SU-DHL-6 (cell line): ENCODE measurements at regions not wholly inside any gene's neighbourhood (a gene's known extent, or its start where the extent isn't known, plus 50 kb on each side); places are given as distances from the start of the nearest gene placed in this dataset.

Source experiments
- H2AFZ ChIP-seq: fragments of 200-600 bp; sonication (generic); 2 replicates; pipeline ENCODE4 v1.6.1; 2014; ENCODE audit warnings: low read depth, mild to moderate bottlenecking, moderate library complexity, mixed read lengths, antibody characterized with exemption, low read length; ENCODE audit not compliant: severe bottlenecking
- H3F3A ChIP-seq: fragments of 200-600 bp; shearing (Covaris generic); 2 replicates; pipeline ENCODE4 v1.6.0; 2016; ENCODE audit warnings: antibody characterized with exemption, mild to moderate bottlenecking; ENCODE audit not compliant: insufficient read depth
- H3K27ac ChIP-seq: fragments of 200-600 bp; sonication (generic); 2 replicates; pipeline ENCODE4 v1.5.1; 2016; ENCODE audit warnings: low read depth, mild to moderate bottlenecking, low read length, moderate library complexity, mixed read lengths
- H3K27me3 ChIP-seq: fragments of 200-600 bp; sonication (generic), shearing (Covaris generic); 2 replicates; pipeline ENCODE4 v1.6.0; 2014; ENCODE audit warnings: mild to moderate bottlenecking, low read length
- H3K36me3 ChIP-seq: fragments of 200-600 bp; sonication (generic); 2 replicates; pipeline ENCODE4 v1.6.1; 2014; ENCODE audit warnings: mild to moderate bottlenecking, low read length, mixed read lengths
- H3K4me2 ChIP-seq: fragments of 300-600, 200-600 bp; shearing (Covaris generic), sonication (generic); 2 replicates; pipeline ENCODE4 v1.6.0; 2014; ENCODE audit warnings: low read length, low read depth, mild to moderate bottlenecking; ENCODE audit not compliant: poor library complexity, severe bottlenecking
- H3K4me3 ChIP-seq: fragments of 200-600 bp; sonication (generic); 2 replicates; pipeline ENCODE4 v1.5.1; 2014; ENCODE audit warnings: antibody characterized with exemption, low read length, mild to moderate bottlenecking, mixed read lengths; ENCODE audit not compliant: insufficient read depth, poor library complexity, severe bottlenecking
- H3K79me2 ChIP-seq: fragments of 200-600 bp; sonication (generic); 2 replicates; pipeline ENCODE4 v1.6.1; 2014; ENCODE audit warnings: mild to moderate bottlenecking, low read length, moderate library complexity; ENCODE audit not compliant: insufficient read depth
- H3K9ac ChIP-seq: fragments of 200-600 bp; sonication (generic); 2 replicates; pipeline ENCODE4 v1.7.0; 2014; ENCODE audit warnings: mild to moderate bottlenecking, low read length
- H3K9me2 ChIP-seq: fragments of 200-600 bp; sonication (generic); replicated peaks from 2 replicates; pipeline ENCODE4 v1.6.1; 2014; ENCODE audit warnings: low read length; ENCODE audit not compliant: insufficient read depth
- H3K9me3 ChIP-seq: fragments of 200-600 bp; sonication (generic); 2 replicates; pipeline ENCODE4 v1.6.1; 2014; ENCODE audit warnings: low read length, mixed read lengths; ENCODE audit not compliant: insufficient read depth
- H4K20me1 ChIP-seq: fragments of 200-600 bp; sonication (generic); 2 replicates; pipeline ENCODE4 v1.6.1; 2014; ENCODE audit warnings: low read depth, mild to moderate bottlenecking, antibody characterized with exemption, low read length, moderate library complexity, mixed read lengths
- EZH2phosphoT487 ChIP-seq: fragments of 200-600 bp; sonication (generic), shearing (Covaris generic); conservative IDR thresholded peaks from 2 replicates; pipeline ENCODE4 v1.6.1; 2018; ENCODE audit warnings: mild to moderate bottlenecking, antibody characterized with exemption, low read length, moderate library complexity, mixed read lengths
- TF ChIP-seq, protein P1 (sequence below): fragments of 200-600 bp; sonication (generic); IDR thresholded peaks from one replicate; pipeline ENCODE4 v1.5.1; 2017; ENCODE audit warnings: antibody characterized with exemption, mild to moderate bottlenecking, low read length, moderate library complexity; ENCODE audit not compliant: insufficient read depth, poor library complexity, severe bottlenecking

GRCh38 chr2:195473862-195474261, 183.2 kb upstream of the SLC39A10 start:
- Histone ChIP-seq H3F3A (no peaks in the 10 kb centered on the region), H2AFZ (no peak overlapping the region), H3K27me3 (no peaks in the 10 kb centered on the region), H3K36me3 (no peaks in the 10 kb centered on the region), H4K20me1 (no peaks in the 10 kb centered on the region), H3K9me2 (no peaks in the 10 kb centered on the region), H3K9ac (no peak overlapping the region), H3K27ac (no peak overlapping the region), H3K4me2 (no peak overlapping the region), H3K4me3 (no peak overlapping the region), H3K9me3 (no peaks in the 10 kb centered on the region), H3K79me2 (no peaks in the 10 kb centered on the region)
- TF ChIP-seq EZH2phosphoT487 = no peak
- TF ChIP-seq, protein P1, sequence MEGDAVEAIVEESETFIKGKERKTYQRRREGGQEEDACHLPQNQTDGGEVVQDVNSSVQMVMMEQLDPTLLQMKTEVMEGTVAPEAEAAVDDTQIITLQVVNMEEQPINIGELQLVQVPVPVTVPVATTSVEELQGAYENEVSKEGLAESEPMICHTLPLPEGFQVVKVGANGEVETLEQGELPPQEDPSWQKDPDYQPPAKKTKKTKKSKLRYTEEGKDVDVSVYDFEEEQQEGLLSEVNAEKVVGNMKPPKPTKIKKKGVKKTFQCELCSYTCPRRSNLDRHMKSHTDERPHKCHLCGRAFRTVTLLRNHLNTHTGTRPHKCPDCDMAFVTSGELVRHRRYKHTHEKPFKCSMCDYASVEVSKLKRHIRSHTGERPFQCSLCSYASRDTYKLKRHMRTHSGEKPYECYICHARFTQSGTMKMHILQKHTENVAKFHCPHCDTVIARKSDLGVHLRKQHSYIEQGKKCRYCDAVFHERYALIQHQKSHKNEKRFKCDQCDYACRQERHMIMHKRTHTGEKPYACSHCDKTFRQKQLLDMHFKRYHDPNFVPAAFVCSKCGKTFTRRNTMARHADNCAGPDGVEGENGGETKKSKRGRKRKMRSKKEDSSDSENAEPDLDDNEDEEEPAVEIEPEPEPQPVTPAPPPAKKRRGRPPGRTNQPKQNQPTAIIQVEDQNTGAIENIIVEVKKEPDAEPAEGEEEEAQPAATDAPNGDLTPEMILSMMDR = no peak

DNA sequence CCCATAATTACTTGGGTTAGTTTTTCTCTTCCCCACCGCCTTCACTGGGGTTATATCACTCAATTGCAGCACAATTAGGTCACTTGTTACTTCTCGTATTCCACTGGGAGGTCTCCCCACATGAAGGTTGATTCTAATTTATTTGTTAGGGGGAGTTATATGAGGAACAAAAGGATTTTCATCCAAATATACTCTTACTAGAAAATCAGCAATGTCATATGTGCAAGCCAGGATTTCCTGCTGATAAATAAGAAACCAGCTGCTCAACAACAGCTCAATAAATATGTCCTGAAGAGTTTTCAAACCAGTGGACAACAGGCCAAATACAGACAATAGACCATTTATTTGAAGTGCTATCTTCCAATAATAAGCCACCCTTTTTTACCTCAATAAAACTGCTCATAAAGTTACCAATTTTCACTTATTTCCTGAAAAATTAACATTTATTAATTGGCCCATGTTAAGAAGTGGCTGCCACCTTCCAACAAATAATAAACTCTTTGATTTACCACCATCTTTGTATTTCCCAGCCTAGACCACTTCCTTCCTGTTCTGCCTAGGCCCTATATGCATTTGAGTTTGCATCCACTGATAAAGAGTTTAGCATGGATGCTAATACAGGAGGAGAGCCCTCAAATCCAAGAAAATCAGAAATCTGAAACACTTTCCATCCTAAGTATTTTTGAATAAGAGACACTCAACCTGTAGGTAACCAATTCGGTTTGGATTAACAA, 184.4 kb upstream of the SLC39A10 start:
- H4K20me1 ChIP-seq = no peaks in the 10 kb centered on the region
- no peaks in the 10 kb centered on the region for H3F3A ChIP-seq
- H3K4me2 ChIP-seq = no peak overlapping the region
- H3K9me2 ChIP-seq = no peaks in the 10 kb centered on the region
- H2AFZ ChIP-seq = no peak overlapping the region
- no peak overlapping the region for H3K4me3 ChIP-seq
- no peaks in the 10 kb centered on the region for H3K9me3 ChIP-seq
- H3K9ac ChIP-seq = no peak overlapping the region
- no peaks in the 10 kb centered on the region for H3K27me3 ChIP-seq
- no peak overlapping the region for H3K27ac ChIP-seq
- H3K79me2 ChIP-seq = no peaks in the 10 kb centered on the region
- no peaks in the 10 kb centered on the region for H3K36me3 ChIP-seq
- TF ChIP-seq EZH2phosphoT487 = no peak
- TF ChIP-seq, protein P1 = no peak

DNA sequence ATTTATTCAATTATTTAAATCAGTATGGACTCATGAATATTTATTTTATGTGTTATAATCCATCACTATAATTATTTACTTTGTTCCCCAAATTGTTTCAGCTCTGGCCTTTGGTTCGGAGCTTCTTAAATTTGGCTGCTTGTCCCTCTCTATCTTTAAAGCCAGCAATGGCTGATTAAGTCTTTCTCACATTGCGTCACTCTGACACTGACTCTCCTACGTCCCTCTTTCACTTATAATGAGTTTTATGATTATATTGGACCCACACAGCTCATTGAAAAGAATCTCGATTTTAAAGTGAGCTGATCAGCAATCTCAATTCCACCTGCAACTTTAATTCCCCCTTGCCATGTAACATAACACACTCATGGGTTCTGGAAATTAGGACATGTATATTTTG, 185.2 kb upstream of the SLC39A10 start:
- Histone ChIP-seq H4K20me1 (no peaks in the 10 kb centered on the region), H3K4me2 (no peak overlapping the region)

More for the DNA sequence above, 185.2 kb upstream of the SLC39A10 start:
- H3K79me2 ChIP-seq = no peaks in the 10 kb centered on the region
- no peaks in the 10 kb centered on the region for H3K9me3 ChIP-seq
- H3K9ac ChIP-seq = no peak overlapping the region
- H3K4me3 ChIP-seq = no peak overlapping the region
- H2AFZ ChIP-seq = no peak overlapping the region
- H3K9me2 ChIP-seq = no peaks in the 10 kb centered on the region
- H3K36me3 ChIP-seq = no peaks in the 10 kb centered on the region
- H3F3A ChIP-seq = no peaks in the 10 kb centered on the region
- H3K27ac ChIP-seq = no peak overlapping the region
- no peak for TF ChIP-seq EZH2phosphoT487
- TF ChIP-seq, protein P1 = no peak
- H3K27me3 ChIP-seq = no peaks in the 10 kb centered on the region
